GM12864 (cell line): ENCODE measurements at regions not wholly inside any gene's neighbourhood (a gene's known extent, or its start where the extent isn't known, plus 50 kb on each side); places are given as distances from the start of the nearest gene placed in this dataset.
"Not testable (repeated sequence)": the region's sequence is repeated elsewhere in the genome, so short reads cannot be mapped to it uniquely, and the experiment has no call there.

Source experiments
- DNase-seq: peaks from one replicate; pipeline ENCODE4 v3.0.0-alpha.2; 2011; ENCODE audit warnings: low read depth
- H3K4me3 ChIP-seq: 2 replicates; pipeline ENCODE4 v1.5.1; 2011; ENCODE audit warnings: mild to moderate bottlenecking, low read depth, low read length, control low read depth
- TF ChIP-seq, protein P1 (sequence below): IDR thresholded peaks from 2 replicates; pipeline ENCODE4 v1.5.1; 2011; ENCODE audit warnings: low read depth, mild to moderate bottlenecking, moderate library complexity, low read length, control low read depth, inconsistent platforms; ENCODE audit errors: missing control alignments

GRCh38 chr12:89195470-89195869 lies 156.8 kb downstream of the DUSP6 start:
- TF ChIP-seq, protein P1, sequence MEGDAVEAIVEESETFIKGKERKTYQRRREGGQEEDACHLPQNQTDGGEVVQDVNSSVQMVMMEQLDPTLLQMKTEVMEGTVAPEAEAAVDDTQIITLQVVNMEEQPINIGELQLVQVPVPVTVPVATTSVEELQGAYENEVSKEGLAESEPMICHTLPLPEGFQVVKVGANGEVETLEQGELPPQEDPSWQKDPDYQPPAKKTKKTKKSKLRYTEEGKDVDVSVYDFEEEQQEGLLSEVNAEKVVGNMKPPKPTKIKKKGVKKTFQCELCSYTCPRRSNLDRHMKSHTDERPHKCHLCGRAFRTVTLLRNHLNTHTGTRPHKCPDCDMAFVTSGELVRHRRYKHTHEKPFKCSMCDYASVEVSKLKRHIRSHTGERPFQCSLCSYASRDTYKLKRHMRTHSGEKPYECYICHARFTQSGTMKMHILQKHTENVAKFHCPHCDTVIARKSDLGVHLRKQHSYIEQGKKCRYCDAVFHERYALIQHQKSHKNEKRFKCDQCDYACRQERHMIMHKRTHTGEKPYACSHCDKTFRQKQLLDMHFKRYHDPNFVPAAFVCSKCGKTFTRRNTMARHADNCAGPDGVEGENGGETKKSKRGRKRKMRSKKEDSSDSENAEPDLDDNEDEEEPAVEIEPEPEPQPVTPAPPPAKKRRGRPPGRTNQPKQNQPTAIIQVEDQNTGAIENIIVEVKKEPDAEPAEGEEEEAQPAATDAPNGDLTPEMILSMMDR = no peak
- H3K4me3 ChIP-seq = no peak overlapping the region
- DNase-seq = no peak

- H3K4me3 ChIP-seq = no peak overlapping the region
- no peak for DNase-seq
- TF ChIP-seq, protein P1 = no peak
These were observed 157.6 kb downstream of the DUSP6 start for GRCh38 chr12:89194683-89195082.

GRCh38 chr12:89192429-89192828 lies 159.9 kb downstream of the DUSP6 start:
- TF ChIP-seq, protein P1 = no peak
- DNase-seq = no peak
- H3K4me3 ChIP-seq = no peak overlapping the region

GRCh38 chr12:89191597-89191996 lies 160.7 kb downstream of the DUSP6 start:
- not testable (repeated sequence) for DNase-seq, H3K4me3 ChIP-seq

- H3K4me3 ChIP-seq = no peak overlapping the region
- no peak for DNase-seq
- TF ChIP-seq, protein P1 = no peak
These were observed 162.9 kb downstream of the DUSP6 start for GRCh38 chr12:89189448-89189847.

- no peak for DNase-seq
- TF ChIP-seq, protein P1 = no peak
- no peak overlapping the region for H3K4me3 ChIP-seq
These were observed 164.8 kb downstream of the DUSP6 start for GRCh38 chr12:89187507-89187906.

DNA sequence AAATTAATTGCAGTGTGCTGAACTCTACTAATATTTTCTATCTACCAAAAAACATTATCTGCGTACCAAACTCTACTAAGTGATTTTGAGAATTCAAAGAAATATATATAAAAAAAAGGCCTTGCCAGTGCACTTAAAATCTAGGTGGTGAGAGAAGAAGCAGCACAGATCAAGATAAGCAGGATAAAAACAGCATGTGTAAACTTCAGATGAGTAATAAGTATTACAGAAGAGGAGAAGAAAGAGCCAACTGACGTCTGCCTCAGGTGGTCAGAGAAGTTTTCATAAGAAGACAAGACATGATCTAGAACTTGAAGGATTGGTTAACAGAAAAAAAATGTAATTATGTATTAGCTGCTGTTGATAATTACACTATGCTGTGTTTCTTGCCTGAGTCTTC lies 166.4 kb downstream of the DUSP6 start:
- H3K4me3 ChIP-seq = no peak overlapping the region
- TF ChIP-seq, protein P1 = no peak
- no peak for DNase-seq

DNA sequence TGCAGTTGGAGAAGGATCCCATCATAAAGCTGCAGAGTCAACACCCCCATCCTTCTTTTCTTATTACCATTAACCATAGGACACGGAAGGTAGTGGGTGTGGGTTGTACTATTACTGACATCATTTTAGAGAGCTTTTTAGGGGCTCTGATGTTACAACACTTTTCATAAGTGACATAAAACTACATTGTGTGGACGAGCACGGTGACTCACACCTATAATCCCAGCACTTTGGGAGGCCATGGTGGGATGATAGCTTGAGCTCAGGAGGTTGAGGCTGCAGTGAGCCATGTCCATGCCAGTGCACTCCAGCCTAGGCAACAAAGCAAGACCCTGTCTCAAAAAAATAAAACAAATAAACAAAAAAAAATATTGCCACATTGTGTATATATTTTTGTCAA lies 167.1 kb downstream of the DUSP6 start:
- H3K4me3 ChIP-seq = no peak overlapping the region
- no peak for DNase-seq
- TF ChIP-seq, protein P1 = no peak
